Mucosa of descending colon (tissue), 3 donors: ENCODE measurements at regions not wholly inside any gene's neighbourhood (a gene's known extent, or its start where the extent isn't known, plus 50 kb on each side); places are given as distances from the start of the nearest gene placed in this dataset.
A peak's percentile ranks its signal among the peaks of the same experiment; 100 is the strongest.

ENCODE experiments used
- ATAC-seq: fragments of 200-7000 bp; cut with Tn5 transposase; one replicate; pipeline ENCODE4 v1.9.1; 2020; ENCODE audit warnings: mild to moderate bottlenecking, moderate library complexity
- DNase-seq, 3 donors: peaks; one replicate each; pipeline ENCODE4 v3.0.0-alpha.2; 2020
- H3K36me3 ChIP-seq: fragments of 200-600 bp; one replicate; pipeline ENCODE4 v1.8.0; 2021; ENCODE audit warnings: low read depth, mild to moderate bottlenecking
- H3K4me1 ChIP-seq: fragments of 200-600 bp; one replicate; pipeline ENCODE4 v1.8.0; 2021; ENCODE audit warnings: low read depth, mild to moderate bottlenecking
- H3K4me3 ChIP-seq: fragments of 200-600 bp; one replicate; pipeline ENCODE4 v1.8.0; 2021; ENCODE audit warnings: mild to moderate bottlenecking
- H3K9me3 ChIP-seq: fragments of 200-600 bp; one replicate; pipeline ENCODE4 v1.8.0; 2021; ENCODE audit warnings: mild to moderate bottlenecking
- CTCF ChIP-seq: fragments of 200-600 bp; IDR thresholded peaks from one replicate; pipeline ENCODE4 v1.8.0; 2022; ENCODE audit warnings: antibody characterized with exemption, mild to moderate bottlenecking
- intact Hi-C, 2 donors: fragments of 100-400 bp; cut with DNase I in 1 of 2; cut with micrococcal nuclease in 1 of 2; formaldehyde crosslinking; loops; one replicate each; pipeline versions ENCODE4 v1.11.0 to v1.11.1; 2022; cut with DNase I, micrococcal nuclease
- donor health status: DM: no; HTN: no; CAD: no; lungs with moderate emphysema.
- donor health status: DM: no; HTN: no; CAD: no.
- donor health status: DM: no; HTN: yes; CAD: no.

GRCh38 chr5:175148636-175149172, 295.3 kb downstream of the DRD1 start:
- no peaks in the 10 kb centered on the region for H3K4me1 ChIP-seq
- H3K4me3 ChIP-seq, result no peak overlapping the region
- ATAC-seq (no peak), DNase-seq (peak in 1 of 3 donors; percentile 10)
- peaks cover 22% of the 10 kb centered on the region for H3K9me3 ChIP-seq
- H3K36me3 ChIP-seq, result no peaks in the 10 kb centered on the region
- intact Hi-C loops, result no loop called here
- no peak for TF ChIP-seq CTCF

GRCh38 chr5:175146733-175147132, 297.2 kb downstream of the DRD1 start:
- H3K4me3 ChIP-seq, result no peak overlapping the region
- no peak for DNase-seq
- no peaks in the 10 kb centered on the region for H3K4me1 ChIP-seq
- no peak for ATAC-seq
- intact Hi-C loops, result no loop called here
- H3K9me3 ChIP-seq, result peaks cover 18% of the 10 kb centered on the region
- TF ChIP-seq CTCF, result no peak
- H3K36me3 ChIP-seq, result no peaks in the 10 kb centered on the region

- ATAC-seq, result no peak
- no peak overlapping the region for H3K4me3 ChIP-seq
- no peaks in the 10 kb centered on the region for H3K36me3 ChIP-seq
- intact Hi-C loops, result no loop called here
- no peak for DNase-seq
- H3K4me1 ChIP-seq, result no peaks in the 10 kb centered on the region
- no peak for TF ChIP-seq CTCF
- H3K9me3 ChIP-seq, result peaks cover 11% of the 10 kb centered on the region
Measured at GRCh38 chr5:175141421-175141820, 302.6 kb downstream of the DRD1 start.

GRCh38 chr5:175133185-175133584, 310.8 kb downstream of the DRD1 start:
- H3K4me3 ChIP-seq, result no peak overlapping the region
- intact Hi-C loops, result no loop called here

GRCh38 chr5:175131432-175131831, 312.6 kb downstream of the DRD1 start:
- TF ChIP-seq CTCF, result no peak
- intact Hi-C loops, result no loop called here
- no peak for DNase-seq

More at GRCh38 chr5:175133185-175133584, 310.8 kb downstream of the DRD1 start:
- no peaks in the 10 kb centered on the region for H3K9me3 ChIP-seq
- ATAC-seq (no peak), DNase-seq (no peak)
- no peaks in the 10 kb centered on the region for H3K4me1 ChIP-seq
- no peak for TF ChIP-seq CTCF
- no peaks in the 10 kb centered on the region for H3K36me3 ChIP-seq

GRCh38 chr5:175129619-175130018, 314.4 kb downstream of the DRD1 start:
- TF ChIP-seq CTCF, result no peak
- H3K36me3 ChIP-seq, result no peaks in the 10 kb centered on the region
- H3K4me1 ChIP-seq, result no peaks in the 10 kb centered on the region
- no peaks in the 10 kb centered on the region for H3K9me3 ChIP-seq
- DNase-seq, result no peak
- intact Hi-C loops, result no loop called here
- no peak for ATAC-seq
- no peak overlapping the region for H3K4me3 ChIP-seq

More at GRCh38 chr5:175131432-175131831, 312.6 kb downstream of the DRD1 start:
- ATAC-seq, result no peak
- H3K9me3 ChIP-seq, result no peaks in the 10 kb centered on the region
- H3K4me1 ChIP-seq, result no peaks in the 10 kb centered on the region
- H3K36me3 ChIP-seq, result no peaks in the 10 kb centered on the region
- H3K4me3 ChIP-seq, result no peak overlapping the region
